Suppressor macrophage treated with lipopolysaccharide for 4 hours (primary cell): ENCODE measurements at regions not wholly inside any gene's neighbourhood (a gene's known extent, or its start where the extent isn't known, plus 50 kb on each side); places are given as distances from the start of the nearest gene placed in this dataset.
"Not testable (repeated sequence)": the region's sequence is repeated elsewhere in the genome, so short reads cannot be mapped to it uniquely, and the experiment has no call there.

Experiments
- DNase-seq: peaks from one replicate; pipeline ENCODE4 v3.0.0-alpha.2; 2020

DNA sequence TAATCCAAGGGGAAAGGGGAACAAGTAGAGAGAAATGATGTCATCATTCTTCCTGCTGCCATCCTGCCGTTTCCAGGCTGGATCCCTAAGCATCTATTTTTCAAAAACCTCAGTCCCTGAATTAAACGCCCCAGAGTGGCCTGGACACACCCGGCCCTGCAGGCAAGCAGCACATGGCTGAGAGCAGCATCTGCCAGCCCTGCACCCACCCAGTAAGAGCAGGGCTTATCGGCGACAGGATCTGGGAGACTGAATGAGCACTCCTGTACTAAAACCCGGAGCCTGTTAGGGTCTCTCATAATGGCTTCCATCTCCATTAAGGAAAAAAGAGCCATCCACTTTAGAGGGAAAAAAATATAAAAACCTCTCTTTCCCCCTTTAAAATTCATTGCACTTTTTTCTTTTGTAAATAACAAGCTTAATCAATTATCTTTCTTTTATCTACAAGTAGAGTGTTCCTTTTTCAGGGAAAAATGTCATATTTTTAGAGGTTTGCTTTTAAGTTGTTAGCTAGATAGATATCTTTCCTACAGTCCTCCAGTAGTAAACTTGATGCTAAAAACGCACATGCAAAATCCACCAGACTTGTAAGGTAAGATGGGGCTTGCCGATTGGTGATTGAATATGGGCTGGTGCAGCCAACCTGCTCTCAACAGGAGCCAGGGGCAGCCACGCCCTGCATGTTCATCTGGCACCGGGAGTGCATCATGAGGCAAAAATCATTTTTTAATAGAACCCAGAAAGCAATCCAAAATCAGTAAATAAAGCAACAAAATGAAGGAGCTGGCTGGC is 457.8 kb downstream of the EIPR1 start:
- no peak for DNase-seq

DNA sequence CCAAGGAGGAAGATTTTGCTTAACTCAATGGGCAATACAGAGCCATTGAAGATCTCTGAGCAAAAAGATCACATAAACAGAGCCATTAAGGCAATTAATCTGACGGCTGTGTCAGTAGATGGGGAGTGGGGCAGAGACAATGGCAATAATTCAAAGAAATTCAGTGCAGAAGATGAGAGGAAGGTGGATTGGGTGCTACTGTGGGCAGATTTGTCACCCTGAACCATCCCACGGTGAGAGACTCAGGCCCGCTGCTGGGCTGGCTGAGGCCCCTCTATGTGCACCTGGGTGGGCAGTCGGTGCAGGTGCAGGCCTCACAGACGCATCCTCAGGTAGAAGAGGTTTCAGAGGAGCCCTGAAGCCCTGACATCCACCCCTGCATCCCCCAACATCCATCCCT is 458.6 kb downstream of the EIPR1 start:
- DNase-seq: no peak

DNA sequence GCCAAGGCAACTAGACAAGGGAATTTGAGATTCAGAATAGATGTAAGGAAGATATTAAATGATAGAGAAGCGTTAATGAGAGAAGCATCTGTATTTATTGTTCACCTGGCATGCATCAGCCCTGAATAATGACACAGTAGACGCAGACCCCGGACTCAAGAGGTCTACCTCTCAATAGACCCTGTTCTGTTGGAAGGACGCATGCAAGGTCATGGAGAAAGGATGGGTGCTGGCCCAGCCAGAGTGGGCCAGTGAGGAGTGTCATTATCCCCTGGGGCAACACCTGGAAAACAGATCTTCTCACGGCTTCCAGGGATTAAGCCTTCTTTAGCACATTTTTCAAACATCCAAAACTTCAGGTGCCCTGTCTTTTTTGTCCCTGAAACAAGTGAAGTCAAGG is 461.0 kb downstream of the EIPR1 start:
- DNase-seq: no peak

GRCh38 chr2:2914252-2914651 is 463.4 kb downstream of the EIPR1 start:
- no peak for DNase-seq

GRCh38 chr2:2913601-2914120 is 464.0 kb downstream of the EIPR1 start:
- DNase-seq: no peak

DNA sequence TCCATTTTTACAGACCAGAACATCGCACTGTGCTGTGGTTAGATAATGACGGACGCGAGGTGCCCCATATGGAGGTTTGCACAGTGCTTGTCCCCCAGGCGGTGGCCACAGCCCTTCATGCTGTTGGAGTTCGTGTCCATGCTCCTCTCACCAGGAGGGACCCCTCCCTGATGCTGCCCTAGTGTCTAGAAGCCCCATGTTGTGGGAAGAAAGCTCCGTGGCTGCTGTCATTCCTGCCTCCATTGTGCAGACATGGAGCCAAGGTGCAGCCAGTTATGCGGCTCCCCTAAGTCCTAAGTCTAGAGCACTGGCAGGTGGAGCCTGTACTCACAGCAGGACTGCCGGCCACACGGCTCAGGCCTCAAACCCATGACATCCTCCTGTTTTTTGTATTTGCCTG is 464.9 kb downstream of the EIPR1 start:
- no peak for DNase-seq

DNA sequence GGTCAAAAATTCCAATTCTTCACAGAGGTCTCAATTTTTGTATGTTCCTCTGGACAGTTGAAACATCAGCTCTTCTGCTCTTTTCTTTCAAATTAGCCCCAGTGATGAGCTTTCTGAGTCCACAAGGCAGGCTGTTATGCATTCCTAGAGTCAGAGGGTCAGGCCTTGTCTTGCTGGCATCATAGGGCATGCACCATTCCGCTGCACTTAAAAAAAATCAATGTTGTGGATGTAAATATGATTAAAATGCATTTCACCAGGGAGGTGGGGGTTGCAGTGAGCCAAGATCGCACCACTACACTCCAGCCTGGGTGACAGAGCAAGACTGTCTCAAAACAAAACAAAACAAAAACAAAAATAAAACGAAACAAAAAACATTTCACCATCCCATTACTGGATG is 465.3 kb downstream of the EIPR1 start:
- DNase-seq: no peak

DNA sequence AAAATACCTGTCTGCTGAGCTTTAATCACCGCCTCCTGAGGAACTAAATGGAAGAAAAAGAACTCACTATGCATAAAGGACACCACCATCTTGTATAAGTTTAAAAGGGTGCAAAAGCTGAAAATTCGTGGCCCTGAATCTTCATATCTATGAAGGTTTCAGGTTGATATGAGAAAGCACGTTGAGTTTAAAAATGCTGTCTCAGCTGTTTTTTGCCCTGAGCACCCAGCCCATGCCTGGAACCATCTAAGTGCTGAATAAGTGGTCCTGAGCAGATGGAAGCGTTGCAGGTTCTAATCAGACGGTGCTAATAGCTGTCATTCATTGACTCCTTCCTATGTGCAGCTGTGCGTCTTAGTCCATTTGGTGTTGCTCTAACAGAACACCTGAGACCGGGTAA is 467.4 kb downstream of the EIPR1 start:
- no peak for DNase-seq

GRCh38 chr2:2909086-2910035 is 468.3 kb downstream of the EIPR1 start:
- DNase-seq: no peak

DNA sequence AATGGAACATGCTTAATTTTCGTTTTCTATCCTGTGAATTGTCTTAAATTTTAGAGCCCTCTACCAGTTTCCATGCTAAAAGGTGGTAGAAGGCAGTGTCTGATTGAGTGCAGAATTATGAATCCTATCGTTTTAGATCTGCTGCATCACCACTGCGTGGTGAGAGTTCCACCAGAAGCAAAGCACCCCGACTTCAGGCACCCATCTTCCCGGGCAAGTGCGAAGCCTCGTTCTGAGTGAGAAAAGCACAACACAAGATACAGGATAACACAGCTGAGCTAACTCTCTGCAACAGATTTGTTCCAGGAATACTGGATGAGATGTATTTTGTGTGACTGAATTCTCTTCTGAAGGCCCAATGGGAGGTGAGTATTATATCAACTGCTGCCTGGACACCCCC is 471.5 kb downstream of the EIPR1 start:
- DNase-seq: no peak

DNA sequence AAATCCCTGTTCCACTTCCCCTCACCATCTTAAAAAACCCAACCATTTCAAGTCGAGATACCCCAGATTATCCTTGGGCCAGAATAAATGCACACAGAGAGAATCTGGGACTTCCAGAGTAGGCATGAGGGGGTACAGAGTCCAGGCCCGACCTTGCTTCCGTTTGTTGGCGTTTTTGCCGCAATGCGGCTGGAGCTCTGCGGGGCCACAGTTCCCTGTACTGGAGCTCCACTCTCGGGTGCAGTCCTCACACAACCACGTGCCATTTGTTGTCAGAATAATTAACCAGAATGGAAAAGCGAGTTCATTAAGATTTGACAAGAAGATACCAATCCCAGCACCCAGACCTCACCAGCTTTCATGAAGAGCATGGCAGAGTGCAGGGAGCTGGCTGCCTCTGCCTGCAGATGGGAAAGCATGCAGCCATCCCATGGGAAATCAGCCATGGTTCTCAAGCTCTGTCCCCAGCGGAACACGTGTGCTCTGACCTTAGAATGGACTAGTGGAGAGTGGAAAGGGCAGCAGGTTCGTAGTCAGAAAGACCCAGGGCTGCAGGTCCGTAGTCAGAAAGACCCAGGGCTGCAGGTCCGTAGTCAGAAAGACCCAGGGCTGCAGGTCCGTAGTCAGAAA is 472.8 kb downstream of the EIPR1 start:
- no peak for DNase-seq

DNA sequence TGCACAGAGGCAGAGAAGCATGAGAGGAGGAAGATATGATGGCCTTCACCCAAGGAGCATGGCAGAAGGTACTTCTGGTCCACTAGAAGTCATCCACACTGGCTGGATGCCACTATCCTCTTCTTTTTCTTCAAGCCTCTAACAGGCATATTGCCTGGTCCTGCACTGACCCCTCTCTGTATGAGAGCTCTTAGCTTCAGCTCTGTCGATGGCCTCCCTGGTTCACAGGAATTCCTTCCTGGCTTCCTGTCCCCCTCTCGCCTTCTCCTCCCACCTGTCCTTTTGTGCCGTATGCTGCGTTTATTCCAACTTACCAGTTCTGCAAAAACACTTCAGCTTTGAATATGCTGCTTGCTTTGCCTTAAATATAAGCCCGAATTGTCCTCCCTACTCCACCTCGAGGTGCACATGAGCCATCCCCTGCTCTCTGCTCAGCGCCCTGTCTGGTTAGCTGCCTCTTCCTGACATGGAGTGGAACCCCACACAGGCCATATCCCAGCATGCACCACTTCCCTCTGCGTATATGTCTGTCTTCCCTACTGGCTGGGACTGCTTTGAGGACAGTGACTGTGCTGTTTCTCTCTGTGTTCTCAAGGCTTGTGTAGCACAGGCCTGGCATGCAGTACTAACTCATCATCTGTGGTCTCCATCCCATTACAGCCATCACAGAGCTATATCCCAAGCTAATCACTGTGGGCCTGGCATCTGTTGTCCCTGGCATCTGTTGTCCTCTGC is 474.9 kb downstream of the EIPR1 start:
- no peak for DNase-seq

GRCh38 chr2:2901384-2902345 is 476.0 kb downstream of the EIPR1 start:
- DNase-seq: peak; percentile 20

GRCh38 chr2:2899826-2900225 is 477.8 kb downstream of the EIPR1 start:
- no peak for DNase-seq

DNA sequence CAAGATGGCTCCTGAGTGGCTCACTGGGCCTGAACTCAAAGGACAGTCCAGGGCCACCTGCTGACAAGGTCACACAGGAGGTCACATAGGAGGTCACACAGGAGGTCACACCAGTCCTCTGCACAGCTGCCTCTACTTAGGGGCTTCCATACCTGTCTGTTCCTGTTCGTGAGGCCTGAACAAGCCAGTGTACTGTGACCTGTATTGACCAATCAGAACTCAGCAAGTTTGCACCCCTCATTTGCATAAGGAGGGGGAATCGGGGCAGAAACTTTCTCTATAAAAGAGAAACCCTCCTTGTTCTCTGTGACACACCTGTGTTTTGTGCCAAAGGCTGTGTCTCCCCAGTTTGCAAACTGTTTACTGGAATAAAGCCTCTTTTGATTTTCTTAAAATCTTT is 478.9 kb downstream of the EIPR1 start:
- no peak for DNase-seq

GRCh38 chr2:2896643-2897042 is 481.0 kb downstream of the EIPR1 start:
- DNase-seq: no peak

GRCh38 chr2:2896011-2896410 is 481.6 kb downstream of the EIPR1 start:
- DNase-seq: no peak

DNA sequence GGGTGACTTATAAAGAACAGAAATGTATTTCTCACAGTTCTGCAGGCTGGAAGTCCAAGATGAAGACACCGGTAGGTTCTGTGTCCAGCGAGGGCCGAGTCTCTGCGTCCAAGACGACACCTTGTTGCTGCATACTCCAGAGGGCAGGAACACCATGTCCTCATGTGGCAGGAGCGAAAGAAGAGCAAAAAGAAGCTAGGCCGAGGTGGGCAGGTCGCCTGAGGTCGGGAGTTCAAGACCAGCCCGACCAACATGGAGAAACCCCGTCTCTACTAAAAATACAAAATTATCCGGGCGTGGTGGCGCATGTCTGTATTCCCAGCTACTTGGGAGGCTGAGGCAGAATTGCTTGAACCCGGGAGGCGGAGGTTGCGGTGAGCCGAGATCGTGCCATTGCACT is 483.6 kb downstream of the EIPR1 start:
- not testable (repeated sequence) for DNase-seq

DNA sequence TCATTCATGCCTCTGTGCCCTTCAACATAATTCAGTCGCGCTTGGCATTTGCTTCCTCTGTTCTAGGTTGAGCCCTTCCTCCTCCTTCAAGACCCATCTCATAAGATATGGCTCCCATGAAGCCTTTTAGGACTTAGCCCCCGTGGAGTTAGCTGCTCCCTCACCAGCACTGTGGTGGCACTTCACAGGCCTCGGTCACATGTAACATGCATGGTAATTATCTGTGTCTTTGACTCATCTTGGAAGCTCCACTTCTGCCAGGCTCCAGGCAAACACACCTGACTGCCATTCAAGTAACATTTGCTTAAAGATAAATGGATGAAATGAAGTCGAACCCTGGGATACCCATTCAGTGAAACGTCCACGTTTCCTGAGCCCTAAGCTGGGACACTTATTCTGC is 484.7 kb downstream of the EIPR1 start:
- DNase-seq: no peak

DNA sequence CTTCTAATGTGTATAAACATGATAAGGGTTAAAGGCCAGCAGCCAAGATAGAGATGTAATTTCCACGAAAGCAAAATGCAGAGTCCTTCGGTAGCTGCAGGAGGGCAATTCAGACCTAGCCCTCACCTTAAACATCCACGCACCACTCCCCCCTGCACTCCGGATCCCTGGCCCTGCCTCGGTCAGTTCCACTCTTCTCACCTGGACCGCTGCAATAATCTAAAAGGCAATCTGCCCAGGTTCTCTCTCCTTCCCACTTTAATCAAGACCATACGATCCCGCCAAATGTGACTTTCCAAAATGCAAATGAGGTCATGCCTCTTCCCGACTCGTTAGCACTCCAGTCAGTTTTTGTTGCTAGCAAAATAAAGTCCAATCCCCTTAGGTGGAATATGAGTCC is 485.2 kb downstream of the EIPR1 start:
- no peak for DNase-seq

DNA sequence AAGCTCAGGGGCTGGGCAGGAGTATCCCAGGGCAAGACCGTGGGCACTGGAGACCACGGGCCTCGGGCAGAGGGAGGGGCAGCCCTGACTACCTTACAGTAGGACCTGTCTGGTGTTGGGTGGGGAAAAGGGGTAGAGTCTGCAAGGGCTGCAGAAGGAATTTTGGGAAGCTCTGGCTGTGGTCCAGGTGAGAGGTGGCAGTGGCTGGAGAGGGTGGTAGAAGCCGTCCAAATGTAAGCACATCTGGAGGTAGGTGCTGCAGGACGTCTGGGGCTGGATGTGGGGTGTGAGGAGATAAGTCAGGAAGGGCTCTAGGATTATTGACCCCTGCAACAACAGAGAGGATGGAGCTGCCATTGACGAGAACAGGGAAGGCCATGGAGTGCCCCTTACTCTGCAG is 486.7 kb downstream of the EIPR1 start:
- DNase-seq: no peak
